GM18520 (cell line): ENCODE measurements at regions not wholly inside any gene's neighbourhood (a gene's known extent, or its start where the extent isn't known, plus 50 kb on each side); places are given as distances from the start of the nearest gene placed in this dataset.
"Not testable (repeated sequence)": the region's sequence is repeated elsewhere in the genome, so short reads cannot be mapped to it uniquely, and the experiment has no call there.

Experiments used
- ATAC-seq: cut with Tn5 transposase; IDR thresholded peaks from one replicate; pipeline ENCODE4 v1.9.1; 2021; ENCODE audit not compliant: unreplicated experiment

GRCh38 chr5:66234241-66234640 is 90.1 kb downstream of the SREK1 start:
- ATAC-seq, result no peak

- no peak for ATAC-seq
Observed at GRCh38 chr5:66238435-66238834, 94.3 kb downstream of the SREK1 start.

GRCh38 chr5:66239034-66239433 is 94.9 kb downstream of the SREK1 start:
- no peak for ATAC-seq

GRCh38 chr5:66241136-66241825 is 97.2 kb downstream of the SREK1 start:
- no peak for ATAC-seq

GRCh38 chr5:66242050-66242715 is 98.1 kb downstream of the SREK1 start:
- no peak for ATAC-seq

- no peak for ATAC-seq
Observed at GRCh38 chr5:66246608-66247007, 102.5 kb downstream of the SREK1 start.

GRCh38 chr5:66247176-66247960 is 103.3 kb downstream of the SREK1 start:
- no peak for ATAC-seq

- no peak for ATAC-seq
Observed at GRCh38 chr5:66248874-66249273, 104.8 kb downstream of the SREK1 start.

- no peak for ATAC-seq
Observed at GRCh38 chr5:66249920-66250319, 105.8 kb downstream of the SREK1 start.

- ATAC-seq, result no peak
Observed at GRCh38 chr5:66252849-66253248, 108.7 kb downstream of the SREK1 start.

- ATAC-seq, result no peak
Observed at GRCh38 chr5:66255714-66256113, 111.6 kb downstream of the SREK1 start.

- ATAC-seq, result no peak
Observed at GRCh38 chr5:66273121-66273520, 129.0 kb downstream of the SREK1 start.

- no peak for ATAC-seq
Observed at GRCh38 chr5:66276986-66277385, 132.9 kb downstream of the SREK1 start.

GRCh38 chr5:66277981-66278380 is 133.9 kb downstream of the SREK1 start:
- no peak for ATAC-seq

- ATAC-seq, result no peak
Observed at GRCh38 chr5:66281294-66281693, 137.2 kb downstream of the SREK1 start.

GRCh38 chr5:66284588-66285342 is 140.7 kb downstream of the SREK1 start:
- ATAC-seq, result no peak

GRCh38 chr5:66285343-66285922 is 141.3 kb downstream of the SREK1 start:
- no peak for ATAC-seq

GRCh38 chr5:66291771-66292170 is 147.7 kb downstream of the SREK1 start:
- no peak for ATAC-seq

GRCh38 chr5:66293851-66294250 is 149.8 kb downstream of the SREK1 start:
- ATAC-seq, result not testable (repeated sequence)

- ATAC-seq, result no peak
Observed at GRCh38 chr5:66299463-66299862, 155.4 kb downstream of the SREK1 start.

GRCh38 chr5:66302344-66302743 is 158.2 kb downstream of the SREK1 start:
- no peak for ATAC-seq
